ENCODE measurements at regions not wholly inside any gene's neighbourhood (a gene's known extent, or its start where the extent isn't known, plus 50 kb on each side); places are given as distances from the start of the nearest gene placed in this dataset.
A peak's percentile ranks its signal among the peaks of the same experiment; 100 is the strongest.
"Not testable (repeated sequence)": the region's sequence is repeated elsewhere in the genome, so short reads cannot be mapped to it uniquely, and the experiment has no call there.

DNA sequence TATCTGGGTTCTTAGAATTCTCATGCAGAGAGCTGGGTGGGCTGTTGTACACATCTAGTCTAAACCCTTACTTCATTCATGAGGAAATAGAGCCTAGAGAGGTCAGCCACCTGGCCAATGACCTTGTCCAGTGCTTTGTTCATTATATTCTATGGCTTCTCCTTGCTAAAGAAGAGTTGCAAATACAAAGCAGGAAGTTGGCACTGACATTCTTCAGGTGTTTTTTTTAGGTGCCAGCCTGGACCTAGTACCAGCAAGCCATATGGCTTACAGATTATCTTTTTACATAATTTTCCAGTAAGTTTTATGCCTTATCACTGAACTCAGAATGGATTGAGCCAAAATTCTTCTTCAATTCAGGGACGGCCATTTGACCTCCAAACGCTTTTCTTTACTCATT lies 54.7 kb upstream of the PGM2 start:
- no peak for DNase-seq

DNA sequence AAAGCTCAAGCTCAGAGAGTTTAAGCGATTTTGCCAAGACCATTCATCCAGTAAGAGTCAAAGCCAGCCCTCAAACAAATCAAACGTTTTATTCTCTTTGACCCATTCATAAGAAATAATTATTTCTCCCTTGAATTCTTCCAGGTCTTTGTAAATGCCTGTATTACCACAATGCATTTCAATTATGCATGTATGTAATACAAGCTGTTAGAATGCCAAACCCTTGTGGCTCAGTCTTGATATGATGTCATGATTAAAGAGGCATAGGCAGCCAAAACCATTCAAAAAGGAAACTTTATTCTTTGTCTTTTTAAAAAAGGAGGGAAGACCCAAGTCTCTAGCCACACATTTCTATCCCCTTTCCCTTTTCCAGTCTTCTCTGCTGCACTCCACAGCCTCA lies 56.5 kb upstream of the PGM2 start:
- no peak for DNase-seq

DNA sequence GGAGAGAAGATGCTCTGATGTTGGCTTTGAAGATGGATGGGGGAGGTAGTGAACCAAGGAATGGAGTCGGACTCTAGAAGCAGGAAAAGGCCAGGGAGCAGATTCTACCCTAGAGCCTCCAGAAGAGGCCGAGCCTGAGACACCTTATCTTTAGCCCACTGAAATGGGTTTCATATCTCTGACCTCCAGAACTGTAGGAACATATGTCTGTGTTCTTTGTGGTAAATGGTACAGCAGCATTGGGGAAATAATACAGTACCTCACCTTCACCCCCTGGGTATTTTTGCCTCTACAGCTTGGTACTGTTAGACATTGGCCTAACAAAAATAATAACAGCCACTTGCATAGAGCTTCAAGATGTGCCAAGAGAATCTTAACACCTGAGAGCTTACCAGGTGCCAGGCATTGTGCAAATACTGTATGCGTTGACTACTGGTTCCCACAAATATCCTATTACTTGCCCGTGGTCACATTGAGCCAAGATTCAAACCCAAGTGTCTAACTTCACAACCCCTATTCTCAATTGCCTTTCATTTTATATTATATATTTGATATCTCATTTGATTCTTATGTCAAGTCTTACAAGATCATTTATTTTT lies 57.0 kb upstream of the PGM2 start:
- no peak for DNase-seq

- DNase-seq = peak; percentile 90
Observed at GRCh38 chr4:37767546-37767945, 58.9 kb upstream of the PGM2 start.

GRCh38 chr4:37767019-37767418 lies 59.5 kb upstream of the PGM2 start:
- DNase-seq = no peak

- peak; percentile 72 for DNase-seq
Observed at GRCh38 chr4:37765741-37766140, 60.7 kb upstream of the PGM2 start.

DNA sequence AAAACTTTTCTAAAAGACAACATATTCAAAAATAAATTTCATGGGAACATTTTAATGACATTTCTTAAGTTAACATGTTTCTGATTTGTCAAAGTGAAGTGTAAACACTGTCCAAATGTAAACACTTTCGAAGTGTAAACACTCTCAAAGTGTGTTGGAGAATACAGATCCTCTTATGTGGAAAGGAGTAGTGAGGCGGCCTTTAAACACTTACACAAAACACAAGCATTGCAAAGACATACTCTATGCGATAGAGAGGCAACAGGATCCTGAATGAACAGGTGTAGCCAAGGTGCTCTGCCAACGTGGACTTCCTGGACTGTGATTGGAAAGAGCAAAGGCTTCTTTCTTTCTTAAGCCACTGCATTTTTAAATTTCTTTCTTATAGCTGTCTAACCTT lies 62.7 kb upstream of the PGM2 start:
- peak; percentile 60 for DNase-seq

- DNase-seq = no peak
Observed at GRCh38 chr4:37762991-37763368, 63.5 kb upstream of the PGM2 start.

DNA sequence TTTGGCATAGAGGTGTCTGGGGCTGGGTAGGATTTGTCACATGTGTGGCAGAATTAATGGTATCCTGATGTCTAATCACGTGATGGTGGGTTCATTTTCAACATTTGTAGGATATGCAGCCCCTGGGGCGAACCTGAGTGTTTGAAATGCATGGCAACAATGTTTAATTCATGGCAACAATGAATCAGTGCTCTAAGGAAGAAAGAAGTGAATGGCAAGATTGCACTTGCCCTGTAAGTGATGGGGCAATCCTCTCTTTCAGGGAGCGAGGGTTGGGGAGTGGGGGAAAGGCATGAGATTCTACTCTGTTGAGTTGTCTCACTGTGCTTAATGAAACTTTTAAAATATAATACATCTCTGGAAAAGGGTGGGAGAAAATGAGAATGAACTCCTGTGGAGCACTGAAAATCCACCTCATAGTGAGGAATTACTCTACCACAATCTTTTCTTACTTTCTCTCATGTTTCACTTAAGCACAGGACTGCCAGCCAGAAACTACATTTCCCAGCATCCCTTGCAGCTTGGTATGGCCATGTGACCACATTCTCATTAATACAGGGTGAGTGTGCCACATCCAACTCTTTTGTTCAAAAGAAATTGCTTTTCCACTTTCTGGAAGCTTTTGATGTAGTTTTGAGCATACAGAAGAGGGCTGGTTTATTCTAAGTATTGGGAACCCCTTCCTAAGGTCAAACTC lies 64.0 kb upstream of the PGM2 start:
- no peak for DNase-seq

DNA sequence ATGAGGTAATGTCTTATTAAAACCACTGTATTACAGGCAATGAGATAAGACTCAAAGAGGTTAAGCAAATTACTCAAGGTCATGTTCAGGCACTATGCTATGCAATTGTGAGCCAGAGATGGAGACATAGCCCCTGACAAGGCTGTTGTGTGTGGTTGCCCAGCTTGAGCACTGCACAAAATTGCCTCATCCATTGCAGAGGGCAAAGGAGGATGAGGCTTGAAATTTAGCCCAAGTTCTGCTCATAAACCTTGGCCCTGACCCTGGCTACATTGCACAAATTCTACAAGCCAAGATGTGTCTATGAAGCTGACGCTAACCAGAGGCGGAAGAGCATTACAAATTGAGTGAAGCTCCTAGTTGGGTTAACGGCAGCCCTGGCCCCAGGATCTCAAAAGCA lies 65.6 kb upstream of the PGM2 start:
- DNase-seq = no peak

DNA sequence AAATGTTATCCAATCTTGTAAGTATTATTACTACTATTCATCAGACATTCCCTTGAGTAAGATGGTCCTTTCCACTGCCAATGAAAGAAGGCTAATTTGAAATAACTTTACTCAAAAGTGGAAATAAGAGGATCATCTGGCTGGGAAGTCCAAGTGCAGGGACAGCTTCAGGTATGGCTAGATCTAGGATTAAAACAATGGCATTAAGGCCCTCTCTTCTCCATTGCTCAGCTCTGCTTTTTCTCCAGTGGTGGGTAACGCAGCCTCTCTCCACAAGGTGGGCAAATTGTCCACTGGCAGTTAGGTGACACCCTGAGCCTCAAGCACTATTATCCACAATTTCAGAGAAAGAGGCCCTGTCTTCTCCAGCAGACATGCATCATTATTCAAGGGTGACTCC lies 66.7 kb upstream of the PGM2 start:
- no peak for DNase-seq

- no peak for DNase-seq
Observed at GRCh38 chr4:37758226-37758625, 68.3 kb upstream of the PGM2 start.

DNA sequence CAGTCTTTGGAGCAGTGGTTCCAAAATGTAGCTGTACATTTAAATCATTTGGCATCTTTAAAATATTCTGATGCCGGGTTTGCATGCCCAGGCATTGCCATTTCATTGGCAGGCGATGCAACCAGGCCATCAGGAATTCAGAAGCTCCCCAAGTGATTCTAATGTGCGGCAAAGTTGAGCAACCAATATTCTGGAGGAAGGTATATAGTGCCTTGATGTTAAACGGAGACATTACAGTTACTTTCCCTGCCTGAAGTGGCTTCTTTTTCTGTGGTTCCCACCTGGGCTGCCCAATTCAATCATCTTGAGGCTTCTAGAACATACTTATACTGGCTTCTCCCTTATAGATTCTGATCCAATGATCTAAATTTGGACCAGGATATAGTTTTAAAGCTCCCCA lies 68.7 kb upstream of the PGM2 start:
- DNase-seq = no peak

DNA sequence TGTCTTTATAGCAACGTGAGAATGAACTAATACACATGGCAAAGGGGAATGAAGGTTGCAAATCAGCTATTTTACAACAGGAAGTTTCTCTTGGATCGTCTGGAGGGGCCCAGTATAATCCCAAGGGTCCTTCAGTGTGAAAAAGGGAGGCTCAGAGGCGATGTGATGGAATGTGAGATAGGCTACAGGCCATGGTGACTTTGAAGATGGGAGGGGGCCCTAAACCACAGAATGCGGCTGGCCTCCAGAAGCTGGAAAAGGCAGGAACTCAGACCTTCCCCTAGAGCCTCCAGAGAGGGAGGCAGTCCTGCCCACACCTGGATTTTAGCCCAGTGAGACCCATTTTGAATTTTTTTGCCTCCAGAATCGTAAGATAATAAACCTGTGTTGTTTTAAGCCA lies 69.4 kb upstream of the PGM2 start:
- DNase-seq = no peak

GRCh38 chr4:37754410-37755185 lies 68.4 kb upstream of the RELL1 start:
- DNase-seq = no peak

DNA sequence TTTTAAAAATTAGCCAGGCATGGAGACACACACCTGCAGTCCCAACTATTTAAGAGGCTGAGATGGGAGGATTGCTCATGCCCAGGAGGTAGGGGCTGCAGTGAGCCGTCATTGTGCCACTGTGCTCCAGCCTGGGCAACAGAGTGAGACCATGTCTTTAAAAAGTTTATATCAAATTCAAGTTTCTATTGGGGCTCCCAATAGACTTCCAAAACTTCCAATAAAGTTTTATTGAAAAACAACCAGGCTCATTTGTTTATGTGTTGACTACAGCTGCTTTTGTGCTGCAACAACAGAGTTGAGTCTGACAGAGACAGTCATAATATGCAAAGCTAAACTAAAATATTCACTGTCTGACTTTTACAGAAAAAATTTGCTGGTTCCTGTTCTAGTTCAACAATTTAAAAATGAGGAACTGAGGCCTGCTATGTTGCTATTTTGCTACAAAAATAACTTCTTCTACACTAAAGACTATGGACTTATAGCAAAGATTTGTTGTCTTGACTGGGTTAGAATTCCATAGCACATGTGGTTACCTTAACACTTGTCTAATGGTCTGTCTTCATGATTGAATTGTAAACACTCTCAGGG lies 63.3 kb upstream of the RELL1 start:
- DNase-seq = no peak

- no peak for DNase-seq
Observed at GRCh38 chr4:37748485-37748884, 62.3 kb upstream of the RELL1 start.

- DNase-seq = no peak
Observed at GRCh38 chr4:37747772-37748330, 61.7 kb upstream of the RELL1 start.

DNA sequence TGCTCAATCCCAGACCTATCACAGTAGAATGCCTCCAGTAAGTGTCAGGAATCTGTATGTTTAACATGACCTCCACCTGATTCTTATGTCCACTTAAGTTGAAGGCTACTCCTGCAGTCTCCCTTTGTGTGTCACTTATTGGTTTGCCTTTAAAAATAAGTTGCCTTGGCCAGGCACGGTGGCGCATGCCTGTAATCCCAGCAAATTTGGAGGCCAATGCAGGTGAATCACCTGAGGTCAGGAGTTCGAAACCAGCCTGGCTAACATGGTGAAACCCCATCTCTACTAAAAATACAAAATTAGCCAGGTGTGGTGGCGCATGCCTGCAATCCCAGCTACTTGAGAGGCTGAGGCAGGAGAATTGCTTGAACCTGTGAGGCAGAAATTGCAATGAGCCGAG lies 60.7 kb upstream of the RELL1 start:
- not testable (repeated sequence) for DNase-seq

DNA sequence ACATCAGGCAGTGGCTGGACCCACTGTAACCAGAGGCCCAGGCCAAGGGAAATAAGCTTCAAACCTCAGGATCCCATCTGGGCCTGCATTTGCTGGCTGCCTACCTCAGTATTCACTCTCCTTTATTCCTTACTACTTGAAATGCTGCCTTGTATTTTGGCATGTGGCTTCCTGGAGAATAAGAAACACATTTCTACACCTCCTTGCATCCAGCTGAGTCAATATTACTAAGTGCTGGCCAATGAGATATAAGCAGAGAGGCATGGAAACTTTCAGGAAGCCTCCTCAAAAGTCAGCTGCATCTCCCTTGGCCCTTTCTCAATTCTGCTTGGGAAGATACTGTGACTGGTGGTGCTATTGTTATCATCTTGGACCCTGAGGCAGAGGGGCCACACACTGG lies 59.8 kb upstream of the RELL1 start:
- no peak for DNase-seq

- DNase-seq = no peak
Observed at GRCh38 chr4:37742149-37742548, 56.0 kb upstream of the RELL1 start.

DNA sequence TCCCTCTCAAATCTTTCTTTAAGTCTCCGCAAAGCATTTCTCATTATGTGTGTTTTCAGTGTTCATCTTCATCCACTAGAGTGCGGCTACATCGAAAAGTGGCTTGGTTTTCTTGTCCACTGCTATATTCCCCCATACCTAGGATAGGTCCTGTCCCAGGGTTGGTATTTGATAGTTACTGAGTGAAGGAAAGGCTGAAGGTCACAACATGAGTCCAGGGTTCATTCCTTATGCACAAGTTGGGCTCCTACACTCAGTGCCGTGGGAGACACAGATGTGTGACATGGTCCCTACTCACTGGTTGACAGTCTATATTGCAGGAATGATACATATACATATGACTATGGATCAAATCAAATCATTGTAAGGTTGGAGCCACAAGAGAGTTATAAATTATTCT lies 55.4 kb upstream of the RELL1 start:
- DNase-seq = no peak

GRCh38 chr4:37740546-37740945 lies 54.4 kb upstream of the RELL1 start:
- DNase-seq = no peak

- DNase-seq = no peak
Observed at GRCh38 chr4:37737466-37737865, 51.3 kb upstream of the RELL1 start.

Data from NCI-H2029 (cell line).